ENCODE measurements at regions not wholly inside any gene's neighbourhood (a gene's known extent, or its start where the extent isn't known, plus 50 kb on each side); places are given as distances from the start of the nearest gene placed in this dataset.

DNA sequence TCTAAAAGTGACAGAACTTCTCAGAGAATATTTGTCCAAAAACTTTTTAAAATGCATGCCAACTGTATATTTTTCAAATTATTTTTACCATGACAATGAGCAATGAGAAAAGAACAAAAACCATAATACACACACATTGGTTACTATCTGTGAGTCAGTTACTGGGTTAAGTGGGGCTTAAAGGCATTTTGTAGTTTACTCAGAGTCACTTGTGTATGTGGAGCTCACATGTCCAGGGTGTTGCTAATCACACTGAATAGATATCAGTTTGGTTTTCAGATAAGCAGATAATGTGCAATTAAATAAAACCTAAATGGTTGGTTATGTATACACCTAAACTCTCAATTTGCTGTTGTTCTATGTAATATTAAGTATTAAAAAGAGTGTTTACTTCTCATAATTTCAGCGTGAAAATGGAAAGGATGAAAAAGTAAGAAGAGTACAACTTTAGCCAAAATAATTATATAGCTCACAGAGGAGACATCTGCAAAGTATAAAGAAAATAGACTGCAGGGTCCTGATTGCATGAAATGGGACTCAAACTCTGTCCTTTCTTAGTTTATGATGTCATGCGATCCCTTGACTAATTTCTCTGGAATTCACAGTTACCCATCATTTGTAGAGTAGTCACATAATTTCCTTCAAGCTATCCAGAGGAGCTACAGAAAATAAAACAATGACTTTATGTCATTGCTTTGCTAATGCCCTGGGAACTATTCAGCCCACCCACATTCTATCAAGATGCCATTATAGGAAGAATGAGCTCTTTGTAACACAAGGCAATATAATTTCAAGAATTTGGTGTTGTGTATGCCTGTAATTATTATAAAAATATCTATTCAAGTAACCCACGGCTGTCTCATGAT, 388.0 kb upstream of the ZNF608 start:
- Histone ChIP-seq H3K36me3 (no peaks in the 10 kb centered on the region), H3K4me1 (no peaks in the 10 kb centered on the region), H3K9me3 (no peaks in the 10 kb centered on the region), H3K4me3 (no peak overlapping the region), H3K27ac (no peak overlapping the region), H3K27me3 (no peaks in the 10 kb centered on the region)
- DNase-seq (ENCODE audit: low spot score in 2 of 2) = no peak
- TF ChIP-seq EP300 (IDR thresholded peaks at IDR 0.05) (no peak), POLR2A (IDR thresholded peaks at IDR 0.05) (no peak), POLR2AphosphoS5 (IDR thresholded peaks at IDR 0.05) (no peak)
- TF ChIP-seq, protein P1, sequence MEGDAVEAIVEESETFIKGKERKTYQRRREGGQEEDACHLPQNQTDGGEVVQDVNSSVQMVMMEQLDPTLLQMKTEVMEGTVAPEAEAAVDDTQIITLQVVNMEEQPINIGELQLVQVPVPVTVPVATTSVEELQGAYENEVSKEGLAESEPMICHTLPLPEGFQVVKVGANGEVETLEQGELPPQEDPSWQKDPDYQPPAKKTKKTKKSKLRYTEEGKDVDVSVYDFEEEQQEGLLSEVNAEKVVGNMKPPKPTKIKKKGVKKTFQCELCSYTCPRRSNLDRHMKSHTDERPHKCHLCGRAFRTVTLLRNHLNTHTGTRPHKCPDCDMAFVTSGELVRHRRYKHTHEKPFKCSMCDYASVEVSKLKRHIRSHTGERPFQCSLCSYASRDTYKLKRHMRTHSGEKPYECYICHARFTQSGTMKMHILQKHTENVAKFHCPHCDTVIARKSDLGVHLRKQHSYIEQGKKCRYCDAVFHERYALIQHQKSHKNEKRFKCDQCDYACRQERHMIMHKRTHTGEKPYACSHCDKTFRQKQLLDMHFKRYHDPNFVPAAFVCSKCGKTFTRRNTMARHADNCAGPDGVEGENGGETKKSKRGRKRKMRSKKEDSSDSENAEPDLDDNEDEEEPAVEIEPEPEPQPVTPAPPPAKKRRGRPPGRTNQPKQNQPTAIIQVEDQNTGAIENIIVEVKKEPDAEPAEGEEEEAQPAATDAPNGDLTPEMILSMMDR (IDR thresholded peaks at IDR 0.05) = no peak
- 49% methylated on average over 3 of the region's 3 CpGs for WGBS

DNA sequence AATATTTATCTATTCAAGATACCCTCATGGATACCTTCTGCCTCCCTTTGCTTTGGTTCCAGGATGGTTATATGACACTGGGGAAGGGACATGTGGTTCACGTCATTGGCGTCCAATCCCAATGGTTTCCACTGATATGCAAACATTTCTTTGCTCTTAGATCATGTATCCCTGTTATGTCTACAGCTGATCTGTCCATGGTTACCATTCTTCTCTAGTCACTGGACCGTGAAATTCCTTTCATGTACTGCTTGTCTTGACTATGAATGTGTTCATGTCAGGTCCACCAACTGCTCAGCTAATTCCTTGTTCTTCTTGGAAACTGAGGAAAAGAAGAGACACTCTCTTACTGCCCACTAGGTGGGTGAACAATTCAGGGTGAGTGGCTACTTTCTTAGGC, 391.1 kb upstream of the ZNF608 start:
- no peak overlapping the region for H3K4me3 ChIP-seq
- H3K9me3 ChIP-seq = no peaks in the 10 kb centered on the region
- H3K4me1 ChIP-seq = no peaks in the 10 kb centered on the region
- no peaks in the 10 kb centered on the region for H3K36me3 ChIP-seq
- H3K27ac ChIP-seq = no peak overlapping the region
- H3K27me3 ChIP-seq = no peaks in the 10 kb centered on the region
- 98% methylated on average over 3 of the region's 3 CpGs for WGBS
- TF ChIP-seq POLR2A (IDR thresholded peaks at IDR 0.05) (no peak), POLR2AphosphoS5 (IDR thresholded peaks at IDR 0.05) (no peak)
- no peak for DNase-seq (ENCODE audit: low spot score in 2 of 2)

DNA sequence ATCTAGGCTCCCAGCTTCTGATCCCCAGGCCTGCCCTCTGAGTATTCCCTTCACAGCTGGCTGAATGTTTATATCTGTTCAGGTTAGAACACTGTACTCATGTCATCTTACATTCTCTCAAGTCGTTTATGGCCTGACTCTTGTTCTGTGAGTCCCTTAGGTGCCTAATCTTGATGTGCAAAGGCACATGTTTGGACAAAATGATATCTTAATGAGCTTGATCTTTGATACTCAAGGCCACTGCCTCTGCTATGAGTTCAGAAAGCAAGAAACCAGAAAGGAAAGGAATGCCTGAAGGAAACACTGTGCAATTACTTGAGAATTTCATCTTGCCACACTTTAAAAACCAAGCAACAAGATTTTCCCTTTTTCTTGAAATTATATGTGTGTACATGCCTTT, 391.8 kb upstream of the ZNF608 start:
- Histone ChIP-seq H3K27ac (no peak overlapping the region), H3K4me1 (no peaks in the 10 kb centered on the region), H3K9me3 (no peaks in the 10 kb centered on the region), H3K4me3 (no peak overlapping the region), H3K36me3 (no peaks in the 10 kb centered on the region), H3K27me3 (no peaks in the 10 kb centered on the region)
- no peak for TF ChIP-seq POLR2AphosphoS5 (IDR thresholded peaks at IDR 0.05)
- DNase-seq (ENCODE audit: low spot score in 2 of 2) = no peak
- WGBS = 71% methylated on average over 1 of the region's 1 CpG

DNA sequence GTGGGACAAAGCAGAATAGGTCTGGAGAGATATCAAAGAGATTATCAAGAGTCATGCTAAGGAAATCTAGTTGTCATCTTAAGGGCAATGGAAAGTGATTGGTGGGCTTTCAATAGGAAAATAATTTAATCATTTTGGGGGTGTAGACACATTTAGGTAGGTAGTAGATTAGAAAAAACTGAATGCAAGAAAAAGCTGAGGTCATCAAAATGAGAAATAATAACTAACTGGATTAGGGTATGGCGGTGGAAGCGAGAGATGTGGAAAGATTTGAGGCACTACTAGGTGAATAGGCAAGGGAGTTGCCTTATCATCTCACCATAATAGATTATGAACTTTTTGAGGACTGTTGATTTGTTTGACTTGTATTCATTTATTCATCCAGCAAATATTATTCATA, 393.2 kb upstream of the ZNF608 start:
- WGBS = 94% methylated on average over 2 of the region's 2 CpGs
- H3K9me3 ChIP-seq = no peaks in the 10 kb centered on the region
- no peak for DNase-seq (ENCODE audit: low spot score in 2 of 2)
- no peak for TF ChIP-seq POLR2AphosphoS5 (IDR thresholded peaks at IDR 0.05)
- no peak for TF ChIP-seq POLR2A (IDR thresholded peaks at IDR 0.05)
- TF ChIP-seq EP300 (IDR thresholded peaks at IDR 0.05) = no peak
- TF ChIP-seq, protein P1 (IDR thresholded peaks at IDR 0.05) = no peak
- H3K4me1 ChIP-seq = no peaks in the 10 kb centered on the region
- no peaks in the 10 kb centered on the region for H3K36me3 ChIP-seq
- H3K27ac ChIP-seq = no peak overlapping the region
- H3K4me3 ChIP-seq = no peak overlapping the region
- no peaks in the 10 kb centered on the region for H3K27me3 ChIP-seq

DNA sequence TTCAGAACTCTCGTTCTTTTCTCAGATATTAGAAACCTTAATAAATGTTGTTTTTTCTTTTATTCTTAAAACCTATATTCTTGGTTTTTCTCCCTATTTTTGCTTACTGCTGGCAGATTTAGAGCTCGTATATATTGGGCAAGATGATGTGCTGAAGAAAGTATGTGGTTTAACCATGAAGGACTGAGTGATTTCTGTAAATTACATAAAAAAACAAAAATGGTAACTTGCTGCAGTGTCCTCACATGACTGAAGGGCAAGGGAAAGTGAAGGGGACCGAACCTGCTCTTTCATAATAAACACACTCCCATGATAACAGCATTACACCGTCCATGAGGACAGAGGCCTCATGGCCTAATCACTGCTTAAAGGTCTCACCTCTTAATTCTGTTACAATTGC, 393.8 kb upstream of the ZNF608 start:
- Histone ChIP-seq H3K9me3 (no peaks in the 10 kb centered on the region), H3K4me3 (no peak overlapping the region), H3K27me3 (no peaks in the 10 kb centered on the region), H3K4me1 (no peaks in the 10 kb centered on the region), H3K27ac (no peak overlapping the region), H3K36me3 (no peaks in the 10 kb centered on the region)
- no peak for DNase-seq (ENCODE audit: low spot score in 2 of 2)
- WGBS = 91% methylated on average over 4 of the region's 4 CpGs
- TF ChIP-seq POLR2A (IDR thresholded peaks at IDR 0.05) (no peak), EP300 (IDR thresholded peaks at IDR 0.05) (no peak), POLR2AphosphoS5 (IDR thresholded peaks at IDR 0.05) (no peak)
- TF ChIP-seq, protein P1 (IDR thresholded peaks at IDR 0.05) = no peak

DNA sequence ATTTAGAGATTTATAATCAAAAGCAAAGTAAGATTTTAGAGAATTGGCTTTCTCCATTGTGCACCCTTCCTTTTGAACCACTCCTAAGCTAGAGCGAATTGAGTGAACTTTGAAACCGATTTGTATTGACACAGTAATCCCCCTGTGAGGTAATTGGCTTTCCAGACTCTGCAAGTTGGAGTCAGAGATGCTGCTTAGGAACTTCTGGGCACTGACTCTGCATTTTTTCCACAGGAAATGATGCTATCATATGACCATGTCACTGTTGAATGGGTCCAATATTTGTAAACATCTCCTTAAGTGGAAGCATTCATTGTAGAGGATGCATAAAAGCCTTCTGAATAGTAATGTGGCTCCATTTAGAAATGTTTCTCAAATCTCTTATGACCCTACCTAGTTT, 394.4 kb upstream of the ZNF608 start:
- H3K27me3 ChIP-seq = no peaks in the 10 kb centered on the region
- H3K4me3 ChIP-seq = no peak overlapping the region
- no peak overlapping the region for H3K27ac ChIP-seq
- WGBS = 54% methylated on average over 2 of the region's 2 CpGs
- H3K9me3 ChIP-seq = no peaks in the 10 kb centered on the region
- H3K4me1 ChIP-seq = no peaks in the 10 kb centered on the region
- H3K36me3 ChIP-seq = no peaks in the 10 kb centered on the region
- DNase-seq (ENCODE audit: low spot score in 2 of 2) = no peak
- TF ChIP-seq POLR2AphosphoS5 (IDR thresholded peaks at IDR 0.05) = no peak
- TF ChIP-seq, protein P1 (IDR thresholded peaks at IDR 0.05) = no peak
- TF ChIP-seq POLR2A (IDR thresholded peaks at IDR 0.05) = no peak
- TF ChIP-seq EP300 (IDR thresholded peaks at IDR 0.05) = no peak

Data from suprapubic skin (tissue), 4 donors.